ENCODE measurements at regions not wholly inside any gene's neighbourhood (a gene's known extent, or its start where the extent isn't known, plus 50 kb on each side); places are given as distances from the start of the nearest gene placed in this dataset.
"Not testable (repeated sequence)": the region's sequence is repeated elsewhere in the genome, so short reads cannot be mapped to it uniquely, and the experiment has no call there.

GRCh38 chr10:117790621-117791020 is 248.1 kb downstream of the EMX2 start:
- no peak for DNase-seq

GRCh38 chr10:117792214-117792613 is 249.7 kb downstream of the EMX2 start:
- no peak for DNase-seq

DNA sequence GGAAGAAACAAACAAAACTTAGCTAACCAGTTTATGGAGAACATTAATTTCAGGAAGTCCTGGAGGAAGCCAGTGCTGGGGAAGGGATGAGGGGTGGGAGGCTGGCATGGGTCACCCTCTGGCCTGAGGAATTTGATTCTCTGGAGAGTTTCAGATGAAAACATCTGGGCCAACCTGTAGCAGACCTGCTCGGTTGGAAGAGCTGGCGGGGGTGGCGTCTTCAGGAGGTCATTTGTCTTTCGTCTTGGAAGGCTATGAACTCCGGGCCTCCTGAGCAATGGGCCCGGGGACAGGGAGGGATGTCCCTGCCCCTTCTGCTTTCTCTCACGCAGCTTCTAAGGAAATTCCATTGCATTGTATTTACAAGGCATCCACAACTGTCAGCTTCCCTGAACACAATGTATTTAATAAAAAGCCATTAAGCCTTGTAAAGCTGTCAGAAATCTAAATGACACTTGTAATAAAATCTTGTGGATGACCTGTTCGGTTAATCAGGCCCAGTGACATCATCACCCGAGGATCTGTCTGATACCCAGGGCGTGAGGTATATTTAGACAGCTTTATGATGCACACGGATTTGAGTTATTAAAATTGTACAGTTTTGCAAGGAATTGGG is 250.5 kb downstream of the RAB11FIP2 start:
- DNase-seq = no peak

DNA sequence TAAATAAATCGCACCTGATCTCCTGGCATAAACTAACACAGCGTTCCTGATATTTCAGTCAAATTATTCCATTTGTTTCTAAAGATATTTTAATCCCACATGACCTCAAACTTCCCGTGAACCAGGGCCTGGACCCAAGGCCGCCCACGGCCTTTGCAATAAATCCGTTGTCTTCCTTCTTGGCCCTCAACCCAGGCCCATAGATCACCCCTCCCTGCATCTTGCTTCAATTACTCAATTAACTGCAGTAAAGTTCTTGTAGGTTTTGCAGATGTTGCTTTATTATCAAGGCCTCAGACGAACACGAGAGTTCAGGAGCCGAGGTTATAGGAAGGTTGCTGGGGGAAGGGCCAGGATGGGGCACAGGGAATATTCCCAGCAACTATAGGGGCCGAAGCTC is 249.4 kb downstream of the RAB11FIP2 start:
- no peak for DNase-seq

- DNase-seq = no peak
Observed at GRCh38 chr10:117801691-117802090, 245.1 kb downstream of the RAB11FIP2 start.

DNA sequence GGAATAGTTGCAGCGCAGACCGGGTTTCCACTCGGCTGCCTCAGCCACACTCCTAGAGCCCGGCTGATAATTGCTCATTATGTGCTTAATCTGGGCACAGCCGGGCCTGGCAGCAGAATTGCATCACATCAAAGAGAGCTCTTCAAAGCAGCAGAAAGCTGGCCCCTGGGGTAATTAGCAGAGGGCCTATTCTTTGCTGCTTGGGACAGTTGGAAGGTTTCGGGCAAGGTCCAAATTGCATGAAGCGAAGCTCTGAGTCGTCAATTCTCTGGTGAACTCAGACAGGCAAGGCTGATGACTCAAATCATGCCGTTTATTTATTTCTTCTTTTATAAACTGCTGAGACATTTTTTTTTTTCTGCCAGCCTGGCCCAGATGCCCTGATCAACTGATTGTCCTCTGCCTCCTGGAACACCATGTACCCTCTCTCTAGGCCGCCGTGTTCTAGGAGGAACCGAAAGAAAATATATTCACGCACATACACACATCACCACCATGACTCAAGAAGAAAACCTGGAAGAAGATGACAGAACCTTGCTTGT is 242.2 kb downstream of the RAB11FIP2 start:
- DNase-seq = no peak

- DNase-seq = no peak
Observed at GRCh38 chr10:117805139-117805538, 241.6 kb downstream of the RAB11FIP2 start.

DNA sequence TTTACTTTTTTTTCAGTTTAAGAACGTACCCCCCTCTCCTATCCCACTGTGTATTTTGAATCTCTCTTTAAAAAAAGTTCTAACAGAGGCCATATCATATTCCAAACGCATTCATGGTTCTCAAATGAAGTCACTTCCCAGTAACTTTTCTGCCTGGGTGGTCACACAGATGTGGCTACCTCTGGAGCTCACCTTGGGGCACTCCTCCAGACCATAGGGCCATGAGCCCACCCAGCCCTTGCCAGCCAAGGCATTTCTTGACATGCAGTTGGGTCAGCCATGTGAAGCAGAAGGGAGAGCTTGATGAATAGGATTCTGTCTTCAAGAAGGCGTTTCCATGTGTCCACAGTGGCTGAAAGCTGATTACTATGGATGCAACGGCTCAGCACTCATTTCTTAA is 239.3 kb downstream of the RAB11FIP2 start:
- no peak for DNase-seq

- not testable (repeated sequence) for DNase-seq
Observed at GRCh38 chr10:117815816-117816215, 230.9 kb downstream of the RAB11FIP2 start.

DNA sequence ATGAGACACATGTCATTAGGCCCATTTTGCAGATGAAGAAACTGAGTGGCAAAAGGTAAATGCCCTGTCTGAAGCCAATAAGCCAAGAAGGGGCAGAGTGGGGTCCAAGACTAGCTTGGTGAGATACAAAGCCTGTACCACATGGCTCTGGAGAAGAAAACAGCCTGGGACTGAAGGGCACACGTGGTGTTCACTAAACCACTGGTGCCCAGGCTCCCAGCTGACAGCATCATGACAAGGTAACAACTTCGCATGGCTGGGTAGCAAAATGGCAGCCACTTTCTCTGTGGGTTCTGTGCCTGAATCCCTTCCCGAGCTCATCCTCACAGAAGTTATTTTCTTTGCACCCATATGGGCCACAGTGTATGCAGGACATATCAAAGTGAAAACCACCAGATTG is 229.6 kb downstream of the RAB11FIP2 start:
- DNase-seq = no peak

DNA sequence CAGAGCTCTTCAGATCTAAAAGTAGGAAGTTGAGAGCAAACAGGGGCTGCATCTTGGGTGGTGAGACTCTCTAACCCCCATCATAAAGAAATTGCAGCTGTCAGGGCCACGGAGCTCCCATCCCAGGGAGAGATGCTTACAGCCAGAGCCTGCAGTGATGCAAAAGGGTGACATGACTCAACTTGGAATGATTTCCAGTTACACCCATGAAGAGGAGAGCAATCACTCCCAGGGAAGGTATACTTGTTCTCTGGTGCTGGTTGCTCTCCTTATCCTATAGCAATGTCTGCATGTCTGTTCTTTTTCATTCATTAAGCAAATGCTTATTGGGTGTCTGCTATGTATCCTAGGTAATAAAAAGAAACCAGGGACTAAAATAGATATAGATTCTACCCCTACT is 228.0 kb downstream of the RAB11FIP2 start:
- peak; percentile 4 for DNase-seq

DNA sequence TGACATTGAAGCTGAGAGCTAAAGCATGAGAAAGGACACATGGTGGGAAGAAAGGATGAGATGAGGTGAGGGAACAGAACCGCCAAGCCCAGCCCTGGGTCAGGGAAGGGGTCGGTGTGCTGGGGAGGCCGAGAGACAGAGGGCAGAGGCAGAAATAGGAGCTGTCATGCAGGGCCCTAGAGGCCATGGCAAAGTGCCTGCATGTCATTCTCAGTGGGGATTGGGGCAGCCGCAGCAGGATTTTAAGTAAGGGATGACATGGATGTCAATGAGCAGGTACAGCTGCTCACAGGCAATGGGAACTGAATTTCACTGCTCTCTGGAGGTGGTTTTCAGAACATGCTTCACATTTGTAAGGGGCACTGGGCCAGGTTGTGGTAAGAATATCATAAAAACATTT is 227.4 kb downstream of the RAB11FIP2 start:
- no peak for DNase-seq

DNA sequence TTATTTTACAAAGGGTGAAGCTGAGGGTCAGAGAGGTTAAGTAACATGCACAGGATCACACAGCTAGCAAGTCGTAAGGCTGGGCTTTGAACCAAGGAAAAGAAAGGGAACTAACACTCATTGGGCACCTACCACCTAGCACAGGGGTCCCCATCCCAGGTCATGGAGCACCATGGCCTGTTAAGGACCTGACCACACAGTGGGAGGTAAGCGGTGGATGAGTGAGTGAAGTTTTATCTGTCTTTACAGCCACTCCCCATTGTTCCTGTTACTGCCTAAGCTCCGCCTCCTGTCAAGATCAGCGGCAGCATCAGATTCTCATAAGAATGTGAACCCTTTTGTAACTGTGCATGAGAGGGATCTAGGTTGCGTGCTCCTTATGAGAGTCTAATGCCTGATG is 222.8 kb downstream of the RAB11FIP2 start:
- no peak for DNase-seq

GRCh38 chr10:117830205-117830604 is 216.5 kb downstream of the RAB11FIP2 start:
- DNase-seq = no peak

DNA sequence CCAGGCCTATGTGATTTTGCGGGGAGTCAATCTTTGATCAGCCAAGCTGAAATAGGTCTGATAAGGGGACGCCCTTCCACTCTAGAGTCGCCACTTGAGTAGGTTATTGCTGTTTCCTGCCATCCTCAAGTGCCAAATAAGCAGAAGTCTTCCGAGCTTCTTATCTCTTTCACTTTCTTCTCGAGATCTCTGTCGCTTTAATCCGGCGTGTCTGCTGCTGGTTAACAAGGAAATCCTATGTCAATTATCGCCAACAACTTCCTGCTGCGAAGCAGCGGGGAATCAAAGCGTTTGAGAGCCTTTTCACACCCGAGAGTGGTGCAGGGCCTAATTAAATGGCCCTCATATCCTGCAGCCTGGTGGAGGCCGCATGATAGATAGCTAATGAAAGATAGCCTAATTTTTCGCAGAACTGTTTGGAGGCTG is 215.9 kb downstream of the RAB11FIP2 start:
- DNase-seq = no peak

- DNase-seq = not testable (repeated sequence)
Observed at GRCh38 chr10:117838500-117839498, 207.9 kb downstream of the RAB11FIP2 start.

DNA sequence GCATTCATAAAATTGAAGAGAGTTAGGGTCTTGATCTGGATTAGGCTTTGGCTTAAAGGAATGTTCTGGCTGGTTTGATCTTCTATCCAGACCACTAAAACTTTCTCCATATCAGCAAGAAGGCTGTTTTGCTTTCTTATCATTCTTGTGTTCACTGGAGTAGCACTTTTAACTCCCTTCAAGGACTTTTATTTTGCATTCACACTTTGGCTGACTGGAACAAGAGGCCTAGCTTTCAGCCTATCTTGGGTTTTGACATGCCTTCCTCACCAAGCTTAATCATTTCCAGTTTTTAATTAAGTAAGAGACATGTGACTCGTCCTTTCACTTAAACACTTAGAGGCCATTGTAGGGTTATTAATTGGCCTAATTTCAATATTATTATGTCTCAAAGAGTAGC is 190.3 kb downstream of the RAB11FIP2 start:
- DNase-seq = not testable (repeated sequence)

DNA sequence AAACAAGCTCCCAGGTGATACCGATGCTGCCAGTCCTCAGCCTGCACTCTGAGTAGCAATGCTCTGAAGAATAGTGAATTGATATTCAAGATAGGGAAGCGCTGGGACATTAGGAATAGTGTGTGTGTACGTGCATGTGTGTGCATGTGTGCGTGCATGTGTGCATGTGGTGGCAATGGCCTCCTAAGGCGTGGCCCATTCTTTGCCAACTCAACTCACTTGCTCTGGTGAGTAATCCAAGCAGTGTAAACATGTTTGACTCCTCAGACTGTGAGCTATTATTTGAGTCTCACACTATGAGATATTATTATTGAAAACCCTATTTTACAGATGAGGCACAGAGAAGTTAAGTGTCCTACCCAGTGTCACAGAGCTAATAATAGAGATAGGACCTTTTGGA is 186.6 kb downstream of the RAB11FIP2 start:
- DNase-seq = no peak

- DNase-seq = peak; percentile 40
Observed at GRCh38 chr10:117860823-117861222, 185.9 kb downstream of the RAB11FIP2 start.

DNA sequence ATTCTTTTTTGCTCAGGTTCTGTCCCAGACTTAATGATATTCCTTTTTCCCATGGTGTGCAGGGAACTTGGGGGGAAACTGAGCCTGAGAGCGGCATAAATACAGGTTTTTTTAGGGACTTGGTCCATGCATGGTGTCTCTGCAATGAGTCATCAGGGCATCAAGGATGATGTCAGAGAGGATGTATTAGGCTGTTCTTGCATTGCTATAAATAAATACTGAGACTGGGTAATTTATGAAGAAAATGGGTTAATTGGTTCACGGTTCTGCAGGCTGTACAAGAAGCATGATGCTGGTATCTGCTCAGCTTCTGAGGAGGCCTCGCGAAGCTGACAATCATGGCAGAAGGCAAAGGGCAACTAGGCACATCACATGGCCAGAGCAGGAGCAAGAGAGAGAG is 185.4 kb downstream of the RAB11FIP2 start:
- peak; percentile 9 for DNase-seq

- no peak for DNase-seq
Observed at GRCh38 chr10:117863771-117864170, 183.0 kb downstream of the RAB11FIP2 start.

DNA sequence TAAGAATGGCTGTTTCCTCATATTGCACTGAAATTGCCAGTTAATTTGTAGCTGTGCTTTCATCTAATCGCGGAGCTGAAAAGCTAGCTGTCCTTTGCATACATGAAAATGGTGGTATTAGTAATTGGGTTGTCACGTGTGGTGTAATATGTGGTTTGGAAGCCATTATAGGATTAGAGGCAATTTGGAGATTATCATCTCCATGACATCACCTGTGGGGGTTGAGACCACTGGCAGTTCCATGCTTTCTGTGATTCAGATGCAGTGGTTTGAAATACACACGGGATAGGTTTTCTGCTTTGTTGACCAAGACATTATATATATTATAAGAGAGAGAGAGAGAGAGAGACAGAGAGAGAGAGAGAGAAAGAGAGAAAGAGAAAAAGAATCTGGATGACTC is 180.8 kb downstream of the RAB11FIP2 start:
- no peak for DNase-seq

DNA sequence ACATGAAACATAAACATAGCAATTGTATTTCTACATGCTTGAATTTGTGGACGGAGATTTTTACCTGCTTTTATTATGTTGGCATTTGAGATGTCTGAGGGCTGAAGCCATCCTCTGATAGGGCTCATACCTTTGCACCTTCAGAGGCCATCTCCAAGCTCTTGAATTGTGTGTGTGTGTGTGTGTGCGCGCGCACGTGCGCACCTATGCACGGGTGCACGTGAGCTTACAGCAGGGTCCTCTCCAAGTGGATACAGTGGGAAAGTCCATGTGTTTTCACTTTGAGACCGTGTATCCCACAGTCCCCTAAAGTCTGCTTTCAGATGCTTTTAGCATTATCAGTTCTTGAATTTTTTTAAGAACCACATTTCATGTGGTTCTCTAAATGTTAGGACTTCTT is 178.6 kb downstream of the RAB11FIP2 start:
- DNase-seq = no peak

DNA sequence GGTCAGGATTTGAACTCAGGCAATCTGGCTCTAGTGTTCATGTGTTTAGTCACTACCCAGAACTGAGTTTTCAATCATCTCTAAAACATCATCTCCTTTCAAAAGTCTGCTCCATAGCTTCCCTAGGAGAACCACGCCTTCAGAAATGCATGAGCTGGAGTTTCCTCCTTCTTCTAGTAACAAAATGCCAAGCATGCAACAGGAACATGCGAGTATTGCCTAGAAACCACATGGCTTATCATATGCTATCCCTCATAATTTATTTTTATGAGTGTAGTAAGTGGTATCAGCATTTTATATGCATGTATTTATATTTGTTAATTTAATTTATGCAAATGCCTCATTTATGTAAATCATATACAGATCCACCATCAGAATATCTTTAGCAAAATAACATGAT is 170.9 kb downstream of the RAB11FIP2 start:
- no peak for DNase-seq
